ENCODE measurements at regions not wholly inside any gene's neighbourhood (a gene's known extent, or its start where the extent isn't known, plus 50 kb on each side); places are given as distances from the start of the nearest gene placed in this dataset.
A peak's percentile ranks its signal among the peaks of the same experiment; 100 is the strongest.
"Not testable (repeated sequence)": the region's sequence is repeated elsewhere in the genome, so short reads cannot be mapped to it uniquely, and the experiment has no call there.

DNA sequence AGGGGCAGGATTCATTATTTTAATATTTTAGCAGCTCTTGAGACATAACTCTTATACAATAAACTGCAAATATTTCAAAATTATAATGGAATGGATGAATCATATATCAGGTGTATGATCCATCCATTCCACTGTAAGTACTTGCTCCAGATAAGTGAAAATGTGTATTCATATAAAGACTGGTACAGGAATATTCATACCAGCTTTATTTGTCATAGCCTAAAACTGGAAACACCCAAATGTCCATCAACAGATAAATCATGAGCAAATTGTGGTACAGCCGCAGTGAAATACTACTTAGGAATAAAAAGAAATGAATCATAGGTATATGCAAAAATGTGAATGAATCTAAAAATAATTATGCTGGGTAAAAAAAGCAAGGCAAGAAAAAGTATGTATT lies 263.6 kb upstream of the SYT10 start:
- no peak for DNase-seq

DNA sequence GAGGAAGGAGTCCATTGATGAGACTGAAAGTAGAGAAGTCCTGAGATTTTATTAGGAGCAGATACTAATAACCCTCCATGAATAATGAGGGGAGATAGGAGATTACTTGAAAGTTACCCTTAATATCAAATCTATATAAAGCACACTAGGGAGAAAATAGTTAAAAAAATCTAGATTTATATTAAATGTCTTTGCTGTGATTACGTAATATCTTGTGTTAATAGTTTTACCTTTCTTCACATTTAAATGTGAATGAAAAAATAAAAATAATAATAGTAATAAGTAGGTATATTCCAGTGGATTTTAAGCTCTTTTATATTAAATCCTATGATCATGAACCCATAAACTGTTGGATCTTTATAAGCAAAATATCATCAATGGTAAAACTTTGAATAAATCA lies 267.3 kb upstream of the SYT10 start:
- DNase-seq: no peak

DNA sequence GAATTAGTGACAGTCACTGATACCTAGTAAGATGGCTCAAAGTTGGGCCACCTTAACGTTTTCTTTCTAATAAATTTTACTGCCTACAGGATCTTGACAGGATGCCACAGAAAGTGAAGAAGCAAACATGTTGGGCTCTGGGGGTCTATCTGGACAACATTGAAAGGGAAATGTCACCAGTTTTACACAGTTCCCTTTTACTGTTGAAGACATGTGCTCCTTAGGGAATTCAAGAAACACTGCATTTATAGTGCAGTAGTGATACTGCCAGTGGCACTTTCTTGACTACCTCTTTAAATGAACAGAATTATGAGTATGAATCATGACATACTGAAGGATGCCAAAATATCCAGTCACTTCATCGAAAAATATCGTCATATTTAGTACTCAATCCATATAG lies 269.3 kb upstream of the SYT10 start:
- no peak for DNase-seq

GRCh38 chr12:33710548-33710947 lies 270.9 kb upstream of the SYT10 start:
- DNase-seq: no peak

- DNase-seq: no peak
These were observed 279.0 kb upstream of the SYT10 start for GRCh38 chr12:33718631-33719030.

- no peak for DNase-seq
These were observed 281.9 kb upstream of the SYT10 start for GRCh38 chr12:33721561-33721960.

- DNase-seq: peak; percentile 49
These were observed 285.2 kb upstream of the SYT10 start for GRCh38 chr12:33724867-33725266.

DNA sequence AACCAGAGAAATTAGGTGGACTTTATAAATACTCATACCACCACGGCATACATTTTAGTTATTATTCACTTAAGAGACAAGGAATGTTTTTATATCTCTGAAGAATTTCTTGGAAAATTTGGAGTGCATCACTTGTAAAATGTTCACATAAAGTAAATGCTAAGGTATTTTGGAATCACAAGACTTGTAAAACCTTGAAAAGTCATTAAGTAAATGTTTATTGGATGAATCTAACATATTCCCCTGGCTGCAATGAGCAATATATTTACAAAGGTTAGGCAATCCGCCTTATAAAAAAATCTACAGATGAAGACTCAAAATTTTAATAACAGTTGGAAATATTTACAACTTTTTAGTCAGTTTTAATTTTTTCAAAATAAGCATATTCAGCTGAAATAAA lies 287.4 kb upstream of the ALG10 start:
- DNase-seq: no peak

- peak; percentile 90 for DNase-seq
These were observed 269.4 kb upstream of the ALG10 start for GRCh38 chr12:33752854-33753253.

DNA sequence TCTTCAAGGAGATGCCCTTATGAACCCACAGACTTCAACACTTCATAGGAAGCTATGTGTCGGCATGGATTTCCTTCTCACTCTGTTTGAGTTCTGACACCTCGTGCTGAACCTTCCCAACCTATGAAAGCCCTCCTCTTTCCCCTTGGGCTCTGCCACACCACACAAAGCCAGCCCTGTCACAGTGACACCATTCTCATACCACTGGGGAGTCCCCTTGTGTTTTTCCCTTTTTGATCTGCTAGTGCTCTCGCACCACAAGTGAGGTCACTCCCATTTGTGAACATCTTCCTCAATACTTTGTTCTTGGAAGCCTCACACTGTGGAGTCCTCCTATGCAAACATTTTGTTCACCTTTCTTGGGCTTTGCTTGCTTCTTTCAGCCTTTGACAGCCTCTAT lies 264.6 kb upstream of the ALG10 start:
- no peak for DNase-seq

DNA sequence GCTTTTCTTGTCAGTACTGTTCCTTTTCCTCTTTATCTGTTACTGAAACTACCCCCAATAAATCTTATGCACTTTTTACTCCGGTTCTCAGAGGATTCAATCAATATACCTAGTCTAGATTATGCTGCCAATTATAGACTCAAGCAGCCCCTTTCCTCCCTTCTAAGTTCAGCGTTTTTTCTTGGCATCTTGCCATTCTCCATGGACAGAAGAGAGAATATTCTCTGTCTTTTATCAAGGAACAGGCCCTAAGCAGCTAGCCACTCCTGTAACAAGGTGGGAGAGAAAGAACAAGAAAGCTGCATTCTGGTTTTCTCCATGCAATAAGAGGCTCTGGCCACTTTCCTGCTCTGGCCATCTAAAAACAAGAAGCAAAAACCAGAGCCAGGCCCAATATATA lies 263.0 kb upstream of the ALG10 start:
- no peak for DNase-seq

DNA sequence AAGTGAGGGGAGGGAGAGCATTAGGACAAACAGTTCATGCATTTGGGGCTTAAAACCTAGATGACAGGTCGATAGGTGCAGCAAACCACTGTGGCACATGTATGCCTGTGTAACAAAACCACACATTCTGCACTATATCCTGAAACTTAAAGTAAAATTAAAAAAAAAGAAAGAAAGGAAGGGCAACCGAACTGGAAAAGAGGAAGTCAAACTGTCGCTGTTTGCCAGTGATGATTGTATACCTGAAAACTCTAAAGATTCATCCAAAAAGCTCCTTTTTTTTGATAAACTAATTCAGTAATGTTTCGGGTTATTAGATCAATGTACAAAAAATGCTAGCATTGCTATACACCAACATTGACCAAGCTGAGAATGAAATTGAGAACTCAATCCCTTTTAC lies 259.0 kb upstream of the ALG10 start:
- DNase-seq: no peak

DNA sequence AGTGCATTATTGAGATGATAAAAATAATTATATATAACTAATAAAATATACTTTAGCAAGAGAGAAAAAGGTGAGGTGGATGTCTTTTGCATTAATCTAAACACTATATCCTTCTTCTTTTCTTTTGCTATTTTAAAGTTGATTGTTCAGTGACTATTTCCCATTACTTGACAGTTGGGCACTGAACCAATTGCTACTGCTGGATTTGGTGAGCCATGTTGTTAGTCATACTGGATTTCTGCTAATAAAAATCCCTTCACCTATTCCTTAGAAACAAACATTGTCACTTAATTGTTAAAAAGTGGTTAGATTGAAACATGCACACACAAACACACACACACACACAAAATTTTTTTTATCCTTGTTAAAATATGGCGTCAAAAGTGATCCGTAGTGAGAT lies 251.6 kb upstream of the ALG10 start:
- no peak for DNase-seq

- no peak for DNase-seq
These were observed 250.4 kb upstream of the ALG10 start for GRCh38 chr12:33771889-33772288.

GRCh38 chr12:33773091-33773490 lies 249.2 kb upstream of the ALG10 start:
- DNase-seq: not testable (repeated sequence)

GRCh38 chr12:33786532-33786931 lies 235.8 kb upstream of the ALG10 start:
- no peak for DNase-seq

- no peak for DNase-seq
These were observed 227.3 kb upstream of the ALG10 start for GRCh38 chr12:33794954-33795353.

GRCh38 chr12:33795536-33795935 lies 226.8 kb upstream of the ALG10 start:
- no peak for DNase-seq

- DNase-seq: no peak
These were observed 208.8 kb upstream of the ALG10 start for GRCh38 chr12:33813536-33813935.

GRCh38 chr12:33817713-33818112 lies 204.6 kb upstream of the ALG10 start:
- no peak for DNase-seq

- no peak for DNase-seq
These were observed 204.0 kb upstream of the ALG10 start for GRCh38 chr12:33818313-33818712.

- DNase-seq: no peak
These were observed 196.9 kb upstream of the ALG10 start for GRCh38 chr12:33825442-33825841.

- no peak for DNase-seq
These were observed 196.2 kb upstream of the ALG10 start for GRCh38 chr12:33825986-33826602.

DNA sequence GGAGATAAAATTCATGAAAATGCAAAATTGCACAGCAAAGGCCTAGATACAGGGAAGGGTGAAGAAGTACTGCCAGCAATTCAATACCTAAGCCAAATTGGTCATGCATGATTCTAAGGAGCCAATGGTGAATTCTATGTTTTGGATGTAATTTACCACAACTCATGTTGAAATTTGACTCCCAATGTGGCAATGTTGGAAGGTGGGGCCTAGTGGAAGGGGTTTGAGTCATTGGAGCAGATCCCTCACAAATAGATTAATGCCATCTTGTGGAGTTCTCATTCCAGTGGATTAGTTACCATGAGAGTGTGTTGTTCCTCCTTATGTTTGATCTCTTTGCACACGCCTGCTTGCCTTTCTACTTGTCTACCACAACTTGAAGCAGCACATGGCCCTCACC lies 194.0 kb upstream of the ALG10 start:
- DNase-seq: peak; percentile 31

- no peak for DNase-seq
These were observed 192.2 kb upstream of the ALG10 start for GRCh38 chr12:33830070-33830469.

- DNase-seq: no peak
These were observed 189.4 kb upstream of the ALG10 start for GRCh38 chr12:33832900-33833299.

All from NCI-H2171 treated with DMSO at 0.1 percent for 48 hours (cell line).